ENCODE measurements at regions not wholly inside any gene's neighbourhood (a gene's known extent, or its start where the extent isn't known, plus 50 kb on each side); places are given as distances from the start of the nearest gene placed in this dataset.

DNA sequence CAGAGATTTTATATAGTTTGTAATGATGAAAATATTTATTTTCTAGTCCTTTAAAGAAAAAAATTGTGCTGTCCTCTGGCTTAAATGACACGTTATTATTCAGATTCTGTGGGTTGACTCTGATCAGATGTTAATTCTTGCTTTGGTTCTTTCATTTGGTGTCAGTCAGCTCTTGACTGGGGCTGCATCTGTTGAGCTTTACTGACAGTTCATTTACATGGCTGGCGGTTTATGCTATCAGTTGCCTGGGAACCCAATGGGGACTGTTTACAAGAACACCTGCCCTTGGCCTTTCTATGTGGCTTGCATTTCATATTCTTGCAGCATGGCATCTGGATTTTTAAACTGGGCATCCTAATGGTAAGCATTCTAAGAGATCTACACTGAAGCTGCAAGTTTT lies 667.1 kb upstream of the FBXO33 start:
- in situ Hi-C loops (cut with MboI; ENCODE audit: low sequenced_read_pairs, unreplicated experiment) = no loop called here

DNA sequence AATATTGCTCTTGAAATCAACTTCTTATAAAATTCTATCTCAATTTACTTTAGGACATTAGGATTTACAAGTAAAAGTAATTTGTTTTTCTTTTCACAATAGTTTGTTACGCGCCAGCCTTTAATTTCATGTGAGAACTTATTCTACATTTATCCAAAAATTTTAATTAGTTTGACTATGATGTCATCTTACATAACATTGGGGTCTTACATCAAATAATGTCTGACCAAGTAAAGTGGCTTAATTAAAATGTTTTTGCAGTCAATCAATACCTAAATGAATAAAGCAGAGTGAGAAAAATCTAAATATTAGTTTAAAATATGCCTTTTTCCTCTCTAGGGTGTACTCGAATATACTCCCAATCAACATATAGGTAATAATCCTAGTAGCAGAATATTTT lies 666.2 kb upstream of the FBXO33 start:
- TF ChIP-seq CTCF (IDR thresholded peaks at IDR 0.05; ENCODE audit: borderline replicate concordance, control extremely low read depth, extremely low read depth, insufficient read depth, missing control alignments) = no peak
- no peak for DNase-seq (ENCODE audit: low spot score)
- in situ Hi-C loops (cut with MboI; ENCODE audit: low sequenced_read_pairs, unreplicated experiment) = no loop called here

More for the DNA sequence above, 667.1 kb upstream of the FBXO33 start:
- DNase-seq (ENCODE audit: low spot score) = no peak
- no peak for TF ChIP-seq CTCF (IDR thresholded peaks at IDR 0.05; ENCODE audit: borderline replicate concordance, control extremely low read depth, extremely low read depth, insufficient read depth, missing control alignments)

GRCh38 chr14:40096968-40097367 lies 664.7 kb upstream of the FBXO33 start:
- no peak for TF ChIP-seq CTCF (IDR thresholded peaks at IDR 0.05; ENCODE audit: borderline replicate concordance, control extremely low read depth, extremely low read depth, insufficient read depth, missing control alignments)
- DNase-seq (ENCODE audit: low spot score) = no peak
- in situ Hi-C loops (cut with MboI; ENCODE audit: low sequenced_read_pairs, unreplicated experiment) = no loop called here

- in situ Hi-C loops (cut with MboI; ENCODE audit: low sequenced_read_pairs, unreplicated experiment) = no loop called here
- no peak for TF ChIP-seq CTCF (IDR thresholded peaks at IDR 0.05; ENCODE audit: borderline replicate concordance, control extremely low read depth, extremely low read depth, insufficient read depth, missing control alignments)
- DNase-seq (ENCODE audit: low spot score) = no peak
Measured at GRCh38 chr14:40093800-40094199, 661.6 kb upstream of the FBXO33 start.

DNA sequence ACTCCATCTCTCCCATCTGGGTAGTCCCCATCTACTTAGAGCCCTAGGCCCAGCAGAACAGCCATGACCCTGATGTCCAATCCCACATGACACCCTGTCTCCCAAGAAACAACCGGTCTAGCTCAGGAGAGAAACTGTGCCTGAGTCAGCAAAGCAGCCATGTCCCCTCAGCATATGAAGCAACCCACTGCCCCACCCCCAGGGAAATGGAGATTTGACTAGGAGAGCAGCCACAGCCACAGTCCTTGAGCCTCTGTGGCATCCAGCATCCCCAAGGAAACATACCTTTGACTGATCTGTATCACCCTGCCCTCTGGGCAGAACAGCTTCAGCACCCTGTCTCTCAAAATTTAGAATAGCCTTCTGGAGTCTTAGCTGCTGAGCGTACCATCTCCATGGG lies 641.9 kb upstream of the FBXO33 start:
- no peak for TF ChIP-seq CTCF (IDR thresholded peaks at IDR 0.05; ENCODE audit: borderline replicate concordance, control extremely low read depth, extremely low read depth, insufficient read depth, missing control alignments)
- no peak for DNase-seq (ENCODE audit: low spot score)
- in situ Hi-C loops (cut with MboI; ENCODE audit: low sequenced_read_pairs, unreplicated experiment) = no loop called here

DNA sequence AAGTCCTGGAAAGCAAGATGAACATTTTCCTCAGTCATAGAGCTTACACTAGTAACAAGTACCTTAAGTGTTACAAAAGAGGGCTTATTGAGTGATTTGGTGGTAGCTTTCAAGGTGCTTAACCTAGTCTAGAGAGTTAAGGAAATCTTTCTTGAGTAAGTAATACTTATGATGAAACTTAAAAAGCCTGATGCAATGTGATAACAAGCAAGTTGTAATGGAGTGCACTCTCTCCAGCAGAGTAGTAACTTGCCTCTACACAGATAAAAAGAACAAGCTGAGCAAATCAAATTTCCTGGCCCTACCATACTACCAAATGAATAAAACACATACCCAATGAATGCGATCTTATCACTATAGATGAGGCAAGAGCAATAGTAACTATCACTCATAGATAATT lies 639.9 kb upstream of the FBXO33 start:
- in situ Hi-C loops (cut with MboI; ENCODE audit: low sequenced_read_pairs, unreplicated experiment) = no loop called here
- DNase-seq (ENCODE audit: low spot score) = no peak
- TF ChIP-seq CTCF (IDR thresholded peaks at IDR 0.05; ENCODE audit: borderline replicate concordance, control extremely low read depth, extremely low read depth, insufficient read depth, missing control alignments) = no peak

All from GM13976 (cell line).